ENCODE measurements at regions not wholly inside any gene's neighbourhood (a gene's known extent, or its start where the extent isn't known, plus 50 kb on each side); places are given as distances from the start of the nearest gene placed in this dataset.

DNA sequence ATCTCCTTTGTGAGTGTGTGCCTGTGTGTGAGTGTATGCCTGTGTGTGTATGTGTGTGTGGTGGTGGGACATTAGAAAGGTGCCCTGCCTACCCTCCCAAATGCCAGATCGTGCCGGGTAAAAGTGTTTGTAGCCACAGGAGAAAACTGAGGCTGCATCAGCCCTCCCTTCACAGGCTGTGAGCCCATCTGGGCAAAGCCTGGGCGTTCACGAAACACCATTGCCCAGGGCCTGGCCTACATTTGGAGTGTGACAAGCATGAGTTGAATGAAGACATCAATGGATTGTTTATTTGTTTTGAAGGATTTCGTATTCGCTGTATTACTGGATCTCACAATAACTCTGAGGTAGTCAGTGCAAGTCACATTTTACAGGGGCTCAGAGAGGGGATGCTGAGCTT is 270.8 kb downstream of the NSG2 start:
- Histone ChIP-seq H3K4me1 (peaks cover 0 to 12% (median 5%) of the 10 kb centered on the region in 3 donors), H3K4me3 (no peak overlapping the region), H3K9me3 (no peaks in the 10 kb centered on the region), H3K27ac (no peak overlapping the region), H3K27me3 (peaks cover 78% of the 10 kb centered on the region), H3K36me3 (no peaks in the 10 kb centered on the region)
- WGBS, 2 donors (ENCODE audit: low coverage in 1 of 2), result 64 to 73% methylated on average over 2 of the region's 6 CpGs
- ATAC-seq, result no peak
- no peak for TF ChIP-seq POLR2AphosphoS5 (IDR thresholded peaks at IDR 0.05)
- no peak for TF ChIP-seq POLR2A (IDR thresholded peaks at IDR 0.05)
- TF ChIP-seq, protein P1, sequence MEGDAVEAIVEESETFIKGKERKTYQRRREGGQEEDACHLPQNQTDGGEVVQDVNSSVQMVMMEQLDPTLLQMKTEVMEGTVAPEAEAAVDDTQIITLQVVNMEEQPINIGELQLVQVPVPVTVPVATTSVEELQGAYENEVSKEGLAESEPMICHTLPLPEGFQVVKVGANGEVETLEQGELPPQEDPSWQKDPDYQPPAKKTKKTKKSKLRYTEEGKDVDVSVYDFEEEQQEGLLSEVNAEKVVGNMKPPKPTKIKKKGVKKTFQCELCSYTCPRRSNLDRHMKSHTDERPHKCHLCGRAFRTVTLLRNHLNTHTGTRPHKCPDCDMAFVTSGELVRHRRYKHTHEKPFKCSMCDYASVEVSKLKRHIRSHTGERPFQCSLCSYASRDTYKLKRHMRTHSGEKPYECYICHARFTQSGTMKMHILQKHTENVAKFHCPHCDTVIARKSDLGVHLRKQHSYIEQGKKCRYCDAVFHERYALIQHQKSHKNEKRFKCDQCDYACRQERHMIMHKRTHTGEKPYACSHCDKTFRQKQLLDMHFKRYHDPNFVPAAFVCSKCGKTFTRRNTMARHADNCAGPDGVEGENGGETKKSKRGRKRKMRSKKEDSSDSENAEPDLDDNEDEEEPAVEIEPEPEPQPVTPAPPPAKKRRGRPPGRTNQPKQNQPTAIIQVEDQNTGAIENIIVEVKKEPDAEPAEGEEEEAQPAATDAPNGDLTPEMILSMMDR (IDR thresholded peaks at IDR 0.05), result no peak
- TF ChIP-seq EP300 (IDR thresholded peaks at IDR 0.05), result no peak

DNA sequence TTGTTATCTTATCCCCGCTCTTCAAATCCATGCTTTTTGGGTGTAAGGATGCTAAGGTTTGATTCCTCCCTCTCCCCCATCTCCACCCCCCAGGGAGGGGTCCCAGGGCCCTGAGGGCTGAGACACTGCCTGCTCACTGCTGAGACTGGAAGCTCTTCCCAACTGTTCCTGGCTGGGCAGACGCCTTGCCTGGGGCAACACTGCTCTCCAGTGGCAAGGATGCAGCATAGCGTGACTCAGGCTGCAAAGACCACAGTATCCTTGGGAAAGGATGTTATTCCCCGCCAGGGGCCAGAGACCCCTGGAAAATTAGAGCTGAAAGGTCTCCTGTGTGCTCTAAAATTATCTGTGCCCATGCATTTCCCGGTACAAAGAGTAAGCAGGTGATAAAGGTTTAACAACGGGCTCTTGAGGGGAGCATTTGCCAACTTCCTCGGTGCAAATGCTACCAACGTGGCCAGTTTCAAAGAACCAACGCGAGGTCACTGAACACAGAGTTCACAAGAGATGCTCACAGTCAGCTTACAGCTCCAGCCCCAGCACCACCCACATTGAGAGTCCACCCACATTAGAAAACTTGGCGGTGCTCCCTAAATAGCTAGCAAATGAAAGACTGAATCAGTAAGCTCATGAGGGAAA is 271.9 kb downstream of the NSG2 start:
- peak; percentile 36 for ATAC-seq
- WGBS, 2 donors (ENCODE audit: low coverage in 1 of 2), result 11 to 34% methylated on average over 3 to 11 of the region's 11 CpGs
- no peak overlapping the region for H3K27ac ChIP-seq

DNA sequence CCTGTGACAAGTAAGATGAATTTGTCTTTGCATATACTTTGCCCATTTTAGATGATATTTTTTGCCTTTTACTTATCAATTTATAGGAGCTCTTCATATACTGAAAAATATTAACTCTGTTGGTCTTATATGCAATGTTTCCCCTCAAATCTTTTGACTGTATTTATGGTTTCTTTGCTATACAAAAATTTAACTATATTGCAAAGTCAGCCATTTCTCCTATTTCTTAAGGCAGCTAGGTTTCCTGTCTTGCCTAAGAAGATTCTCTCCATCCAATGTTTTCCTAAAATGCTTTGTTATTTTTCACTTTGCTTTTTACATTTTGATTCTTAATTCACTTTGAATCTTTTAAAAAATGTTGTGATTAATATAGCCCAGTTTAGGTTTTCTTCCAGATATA is 273.1 kb downstream of the NSG2 start:
- no peak for ATAC-seq
- Histone ChIP-seq H3K27me3 (peaks cover 79% of the 10 kb centered on the region), H3K36me3 (no peaks in the 10 kb centered on the region), H3K4me1 (no peaks in the 10 kb centered on the region), H3K9me3 (no peaks in the 10 kb centered on the region), H3K27ac (no peak overlapping the region), H3K4me3 (no peak overlapping the region)
- TF ChIP-seq, protein P1 (IDR thresholded peaks at IDR 0.05), result no peak
- TF ChIP-seq POLR2AphosphoS5 (IDR thresholded peaks at IDR 0.05), result no peak
- no peak for TF ChIP-seq POLR2A (IDR thresholded peaks at IDR 0.05)
- TF ChIP-seq EP300 (IDR thresholded peaks at IDR 0.05), result no peak

More for the DNA sequence above, 271.9 kb downstream of the NSG2 start:
- peaks cover 78% of the 10 kb centered on the region for H3K27me3 ChIP-seq
- H3K4me1 ChIP-seq, result peaks cover 0 to 1% (median 0%) of the 10 kb centered on the region in 3 donors
- no peak overlapping the region for H3K4me3 ChIP-seq
- no peak for TF ChIP-seq EP300 (IDR thresholded peaks at IDR 0.05)
- TF ChIP-seq, protein P1 (IDR thresholded peaks at IDR 0.05), result peak; percentile 5 to 66 (median 32)
- H3K9me3 ChIP-seq, result no peaks in the 10 kb centered on the region
- H3K36me3 ChIP-seq, result no peaks in the 10 kb centered on the region

DNA sequence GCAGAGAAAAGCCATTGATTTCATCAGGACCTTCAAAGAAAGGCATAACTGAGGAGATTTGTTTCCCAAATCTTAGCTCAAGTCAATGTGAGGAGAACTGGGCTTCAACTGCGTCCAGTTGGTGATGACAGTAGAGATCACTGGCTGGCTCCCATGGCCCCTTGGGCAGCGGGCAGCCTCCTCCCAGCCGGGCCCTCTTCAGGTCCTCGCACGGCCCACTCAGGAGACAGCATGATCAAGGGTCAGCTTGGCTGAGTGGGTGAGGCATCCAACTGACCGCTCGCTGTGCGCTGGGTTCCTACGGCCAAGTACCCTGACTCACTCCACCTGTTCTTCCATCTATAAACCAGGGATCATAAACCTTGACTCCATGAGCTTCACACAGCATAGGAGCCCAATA is 274.0 kb downstream of the NSG2 start:
- TF ChIP-seq POLR2AphosphoS5 (IDR thresholded peaks at IDR 0.05), result no peak
- TF ChIP-seq EP300 (IDR thresholded peaks at IDR 0.05), result no peak
- no peak for TF ChIP-seq POLR2A (IDR thresholded peaks at IDR 0.05)
- TF ChIP-seq, protein P1 (IDR thresholded peaks at IDR 0.05), result no peak
- H3K27me3 ChIP-seq, result peaks cover 76% of the 10 kb centered on the region
- no peak for ATAC-seq
- 83 to 93% methylated on average over 1 to 6 of the region's 9 CpGs for WGBS, 2 donors (ENCODE audit: low coverage in 1 of 2)
- no peaks in the 10 kb centered on the region for H3K9me3 ChIP-seq
- no peak overlapping the region for H3K4me3 ChIP-seq
- H3K4me1 ChIP-seq, result no peaks in the 10 kb centered on the region
- no peak overlapping the region for H3K27ac ChIP-seq
- no peaks in the 10 kb centered on the region for H3K36me3 ChIP-seq

DNA sequence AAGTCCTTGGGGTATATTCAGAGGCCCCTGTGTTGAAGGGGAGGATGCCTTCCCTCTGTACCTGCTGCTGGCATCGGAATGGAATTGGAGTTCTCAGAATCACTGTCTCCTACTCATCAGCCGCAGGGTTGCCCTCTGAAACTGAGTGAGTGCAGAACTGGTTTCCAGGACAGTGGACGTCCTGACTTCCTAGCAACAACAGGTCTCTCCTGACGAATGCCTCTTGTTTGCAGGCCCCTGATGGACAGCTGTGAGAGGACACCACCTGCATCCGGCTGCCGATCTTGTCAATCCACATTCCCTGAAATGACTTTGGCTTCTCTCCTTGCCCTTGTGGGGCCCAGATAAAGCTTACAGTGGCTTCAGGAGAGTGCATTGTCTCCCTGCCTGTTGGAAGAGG is 274.5 kb downstream of the NSG2 start:
- 67% methylated on average over 3 of the region's 6 CpGs; no CpG with 5 or more reads in 1 of the 2 donors for WGBS, 2 donors (ENCODE audit: low coverage in 1 of 2)
- TF ChIP-seq EP300 (IDR thresholded peaks at IDR 0.05) (no peak), POLR2AphosphoS5 (IDR thresholded peaks at IDR 0.05) (no peak), POLR2A (IDR thresholded peaks at IDR 0.05) (no peak)
- TF ChIP-seq, protein P1 (IDR thresholded peaks at IDR 0.05), result no peak

More for the DNA sequence above, 274.5 kb downstream of the NSG2 start:
- ATAC-seq, result no peak
- Histone ChIP-seq H3K27me3 (peaks cover 72% of the 10 kb centered on the region), H3K27ac (no peak overlapping the region), H3K36me3 (no peaks in the 10 kb centered on the region), H3K9me3 (no peaks in the 10 kb centered on the region), H3K4me1 (no peaks in the 10 kb centered on the region), H3K4me3 (no peak overlapping the region)

All from gastroesophageal sphincter (tissue), 4 donors.